ENCODE measurements at regions not wholly inside any gene's neighbourhood (a gene's known extent, or its start where the extent isn't known, plus 50 kb on each side); places are given as distances from the start of the nearest gene placed in this dataset.

- Histone ChIP-seq H3K9me2 (ENCODE audit: insufficient read depth) (no peaks in the 10 kb centered on the region), H4K20me1 (ENCODE audit: insufficient read depth) (no peaks in the 10 kb centered on the region), H3K4me3 (replicated peaks in 1 of 2; ENCODE audit: low read depth in 1 of 2, low read length in 2 of 2) (no peak overlapping the region), H3K79me2 (ENCODE audit: insufficient read depth, low read length) (no peaks in the 10 kb centered on the region), H3K27me3 (ENCODE audit: insufficient read depth, low read length) (no peaks in the 10 kb centered on the region; the same call in 1 of the 2 replicates), H3K4me1 (ENCODE audit: control insufficient read depth in 1 of 2, insufficient read depth in 2 of 2, low read length in 2 of 2) (no peaks in the 10 kb centered on the region), H2AFZ (ENCODE audit: low read depth, low read length, poor library complexity, severe bottlenecking) (no peak overlapping the region), H3K9me3 (ENCODE audit: control insufficient read depth in 1 of 2, insufficient read depth in 1 of 2, low read depth in 1 of 2, low read length in 2 of 2) (no peaks in the 10 kb centered on the region), H3K9ac (ENCODE audit: low read length) (no peak overlapping the region), H3K4me2 (ENCODE audit: low read length) (no peak overlapping the region), H3K36me3 (ENCODE audit: control insufficient read depth in 1 of 2, insufficient read depth in 2 of 2, low read length in 2 of 2) (no peaks in the 10 kb centered on the region), H3K27ac (ENCODE audit: low read depth, low read length) (no peak overlapping the region)
- RAD21 ChIA-PET (ENCODE audit: low non-redundant PET in 1 of 2, low total read pairs in 2 of 2, uncharacterized antibody in 2 of 2, unreplicated experiment in 2 of 2), result no interaction called here
- CTCF ChIA-PET, result interaction anchor here (1.1 kb wide), 1 partner anchor 69 kb away, joined by 3 read pairs; no protein-coding TSS in a partner anchor
- POLR2A ChIA-PET, result no interaction called here
- intact Hi-C loops (cut with micrococcal nuclease), result no loop called here
- DNase-seq (ENCODE audit: low read depth, low spot score) (no peak), ATAC-seq (no peak)
- BruUV-seq (replicated peaks), result no TSS peak
- TF ChIP-seq RAD21 (IDR thresholded peaks at IDR 0.05; ENCODE audit: low read depth) (no peak), EZH2 (IDR thresholded peaks at IDR 0.05) (no peak), FOSL1 (IDR thresholded peaks at IDR 0.05; ENCODE audit: low read depth) (no peak), ATF3 (IDR thresholded peaks at IDR 0.05) (no peak), SIN3A (IDR thresholded peaks at IDR 0.05; ENCODE audit: low read depth) (no peak), POLR2A (IDR thresholded peaks at IDR 0.05; ENCODE audit: borderline replicate concordance, extremely low read depth, insufficient read depth, insufficient read length) (no peak), JUND (IDR thresholded peaks at IDR 0.05) (no peak), EGR1 (IDR thresholded peaks at IDR 0.05; ENCODE audit: low read depth) (no peak), ZFX (IDR thresholded peaks at IDR 0.05) (no peak), CEBPB (IDR thresholded peaks at IDR 0.05; ENCODE audit: low read depth) (no peak), EZH2phosphoT487 (IDR thresholded peaks at IDR 0.05; ENCODE audit: borderline replicate concordance) (no peak), ZNF274 (IDR thresholded peaks at IDR 0.05; ENCODE audit: low read depth, low read length) (no peak), MAX (IDR thresholded peaks at IDR 0.05) (no peak), CTCF (IDR thresholded peaks at IDR 0.05 in 2 of 3, conservative IDR thresholded peaks at IDR 0.05 in 1 of 3; ENCODE audit: borderline replicate concordance in 1 of 3, insufficient read depth in 1 of 3, low read depth in 2 of 3, low read length in 2 of 3) (no peak), ELF1 (IDR thresholded peaks at IDR 0.05; ENCODE audit: borderline replicate concordance, low read depth) (no peak), SP1 (IDR thresholded peaks at IDR 0.05; ENCODE audit: low read depth) (no peak), ZBTB33 (IDR thresholded peaks at IDR 0.05; ENCODE audit: extremely low read depth, insufficient replicate concordance, low read length) (no peak), POLR2AphosphoS5 (IDR thresholded peaks at IDR 0.05; ENCODE audit: low read depth, low read length) (no peak), YY1 (IDR thresholded peaks at IDR 0.05; ENCODE audit: extremely low read depth, insufficient replicate concordance, low read depth, low read length) (no peak), TCF7L2 (IDR thresholded peaks at IDR 0.05; ENCODE audit: borderline replicate concordance, extremely low read depth, insufficient read depth, insufficient read length) (no peak)
Observed at GRCh38 chr20:52382933-52383332, 191.4 kb upstream of the ZFP64 start.

All from HCT116 (cell line).